Activated CD4-positive, alpha-beta T cell treated with anti-CD3 and anti-CD28 coated beads for 24 hours (primary cell): ENCODE measurements at regions not wholly inside any gene's neighbourhood (a gene's known extent, or its start where the extent isn't known, plus 50 kb on each side); places are given as distances from the start of the nearest gene placed in this dataset.
"Not testable (repeated sequence)": the region's sequence is repeated elsewhere in the genome, so short reads cannot be mapped to it uniquely, and the experiment has no call there.

Experiments used
- DNase-seq, 2 donors: peaks; one replicate each; pipeline ENCODE4 v3.0.0-alpha.2; 2020; ENCODE audit warnings: low read depth in 2 of 2

GRCh38 chr6:133106934-133107333 lies 134.2 kb upstream of the EYA4 start:
- no peak for DNase-seq

- no peak for DNase-seq
Measured at GRCh38 chr6:133108419-133108818, 132.7 kb upstream of the EYA4 start.

GRCh38 chr6:133114973-133115372 lies 126.2 kb upstream of the EYA4 start:
- DNase-seq, result no peak

- no peak for DNase-seq
Measured at GRCh38 chr6:133115946-133116345, 125.2 kb upstream of the EYA4 start.

- DNase-seq, result no peak
Measured at GRCh38 chr6:133128191-133128590, 113.0 kb upstream of the EYA4 start.

- DNase-seq, result no peak
Measured at GRCh38 chr6:133129556-133129955, 111.6 kb upstream of the EYA4 start.

GRCh38 chr6:133130863-133131262 lies 110.3 kb upstream of the EYA4 start:
- no peak for DNase-seq

- DNase-seq, result no peak
Measured at GRCh38 chr6:133131621-133132465, 109.3 kb upstream of the EYA4 start.

- no peak for DNase-seq
Measured at GRCh38 chr6:133132466-133132971, 108.6 kb upstream of the EYA4 start.

- DNase-seq, result no peak
Measured at GRCh38 chr6:133136177-133136880, 104.8 kb upstream of the EYA4 start.

- not testable (repeated sequence) for DNase-seq
Measured at GRCh38 chr6:133147470-133148184, 93.5 kb upstream of the EYA4 start.

GRCh38 chr6:133156689-133157088 lies 84.5 kb upstream of the EYA4 start:
- DNase-seq, result no peak

GRCh38 chr6:133157995-133158394 lies 83.2 kb upstream of the EYA4 start:
- DNase-seq, result no peak

GRCh38 chr6:133159255-133159795 lies 81.8 kb upstream of the EYA4 start:
- DNase-seq, result no peak

- DNase-seq, result no peak
Measured at GRCh38 chr6:133160536-133160935, 80.6 kb upstream of the EYA4 start.

GRCh38 chr6:133165235-133165634 lies 75.9 kb upstream of the EYA4 start:
- no peak for DNase-seq

GRCh38 chr6:133166766-133167165 lies 74.4 kb upstream of the EYA4 start:
- DNase-seq, result no peak

- no peak for DNase-seq
Measured at GRCh38 chr6:133169901-133170300, 71.3 kb upstream of the EYA4 start.

- DNase-seq, result no peak
Measured at GRCh38 chr6:133170602-133171001, 70.6 kb upstream of the EYA4 start.

GRCh38 chr6:133171989-133172604 lies 69.1 kb upstream of the EYA4 start:
- no peak for DNase-seq

GRCh38 chr6:133173276-133173675 lies 67.9 kb upstream of the EYA4 start:
- no peak for DNase-seq

- DNase-seq, result no peak
Measured at GRCh38 chr6:133179481-133179880, 61.7 kb upstream of the EYA4 start.
